Pancreas (tissue), 10 donors: ENCODE measurements at regions not wholly inside any gene's neighbourhood (a gene's known extent, or its start where the extent isn't known, plus 50 kb on each side); places are given as distances from the start of the nearest gene placed in this dataset.

Experiments
- ATAC-seq, 4 donors: fragments of 200-7000 bp; cut with Tn5 transposase; one replicate each; pipeline versions ENCODE4 v1.8.0 to v1.9.1; 2020; ENCODE audit warnings: mild to moderate bottlenecking in 4 of 4, moderate library complexity in 4 of 4
- DNase-seq, 6 donors: peaks; one replicate each; pipeline ENCODE4 v3.0.0-alpha.2; 2020
- FAIRE-seq: peaks from 2 replicates; lab custom pipeline; 2012; peaks lifted over from hg19 to GRCh38; lab: Jason Lieb, UNC
- H3K27ac ChIP-seq, 4 donors: fragments of 200-600 bp; sonication (generic); 1 replicate in 3 of 4; 2 replicates in 1 of 4; pipeline versions ENCODE4 v1.5.0 to v1.8.0; 2020
- H3K27me3 ChIP-seq, 4 donors: fragments of 200-600 bp; one replicate each; pipeline ENCODE4 v1.8.0; 2021
- H3K36me3 ChIP-seq, 3 donors: fragments of 200-600 bp; sonication (generic) in 1 of 3; one replicate each; pipeline versions ENCODE4 v1.5.0 to v1.8.0; 2020 to 2021
- H3K4me1 ChIP-seq, 3 donors: fragments of 200-600 bp; one replicate each; pipeline ENCODE4 v1.8.0; 2021
- H3K4me3 ChIP-seq, 4 donors: fragments of 200-600 bp; sonication (generic) in 2 of 4; one replicate each; pipeline versions ENCODE4 v1.5.0 to v1.8.0; 2020 to 2021
- H3K9me3 ChIP-seq, 4 donors: fragments of 200-600 bp; one replicate each; pipeline ENCODE4 v1.8.0; 2021
- CTCF ChIP-seq, 4 donors: fragments of 200-600 bp; sonication (generic) in 3 of 4; IDR thresholded peaks; one replicate each; pipeline versions ENCODE4 v1.5.0 to v1.8.0; 2021; ENCODE audit warnings: antibody characterized with exemption in 4 of 4
- WGBS, 2 donors: extraction: QIAGEN DNeasy Blood & Tissue Kit; methylation state at CpG; one replicate each; pipeline ENCODE4 v1.1.7; 2013; 5-methylcytosine and 5-hydroxymethylcytosine counted together
- intact Hi-C, 3 donors: fragments of 100-400 bp; cut with DNase I; formaldehyde crosslinking; loops; one replicate each; pipeline versions ENCODE4 v1.11.1 to v1.14.2; 2022
- donor health status: healthy with polysubstance abuse.
- donor health status: DM: no; HTN: no; CAD: no; lungs with moderate emphysema.
- donor health status: DM: no; HTN: no; CAD: no.
- donor health status: control.
- donor health status: control.
- donor health status: Bipolar disorder and iron deficiency.
- donor health status: DM: yes; HTN: yes; CAD: no.
- donor health status: DM: no; HTN: no; CAD: no.
- donor health status: DM: no; HTN: no; CAD: no.
- donor health status: DM: yes; HTN: yes; CAD: no.

GRCh38 chr5:89769975-89770374, 639.6 kb downstream of the CETN3 start:
- no peak for FAIRE-seq
- peaks cover 0 to 8% (median 0%) of the 10 kb centered on the region in 3 donors for H3K4me1 ChIP-seq
- H3K27me3 ChIP-seq = no peaks in the 10 kb centered on the region
- DNase-seq = no peak
- WGBS, 2 donors = 72 to 75% methylated on average over 2 of the region's 2 CpGs
- no peak for ATAC-seq
- H3K36me3 ChIP-seq = no peaks in the 10 kb centered on the region
- TF ChIP-seq CTCF (IDR thresholded peaks at IDR 0.05) = no peak
- H3K27ac ChIP-seq = no peak overlapping the region
- no peak overlapping the region for H3K4me3 ChIP-seq
- no peaks in the 10 kb centered on the region for H3K9me3 ChIP-seq
- intact Hi-C loops = no loop called here

- Histone ChIP-seq H3K27ac (no peak overlapping the region), H3K4me3 (no peak overlapping the region), H3K36me3 (no peaks in the 10 kb centered on the region), H3K4me1 (peaks cover 0 to 3% (median 0%) of the 10 kb centered on the region in 3 donors), H3K9me3 (no peaks in the 10 kb centered on the region), H3K27me3 (no peaks in the 10 kb centered on the region)
- intact Hi-C loops = no loop called here
- no peak for TF ChIP-seq CTCF (IDR thresholded peaks at IDR 0.05)
- no peak for ATAC-seq
- no peak for DNase-seq
- FAIRE-seq = no peak
- 43 to 76% methylated on average over 1 of the region's 1 CpG for WGBS, 2 donors
Measured at GRCh38 chr5:89759802-89760201, 649.8 kb downstream of the CETN3 start.

GRCh38 chr5:89758146-89758545, 651.4 kb downstream of the CETN3 start:
- peak in 1 of 4 donors; percentile 39 for ATAC-seq
- no peak for TF ChIP-seq CTCF (IDR thresholded peaks at IDR 0.05)
- no peaks in the 10 kb centered on the region for H3K9me3 ChIP-seq
- intact Hi-C loops = no loop called here
- H3K4me3 ChIP-seq = no peak overlapping the region
- peaks cover 0 to 3% (median 0%) of the 10 kb centered on the region in 3 donors for H3K4me1 ChIP-seq
- no peak for DNase-seq
- H3K27me3 ChIP-seq = no peaks in the 10 kb centered on the region
- no peaks in the 10 kb centered on the region for H3K36me3 ChIP-seq
- no peak for FAIRE-seq
- no peak overlapping the region for H3K27ac ChIP-seq

DNA sequence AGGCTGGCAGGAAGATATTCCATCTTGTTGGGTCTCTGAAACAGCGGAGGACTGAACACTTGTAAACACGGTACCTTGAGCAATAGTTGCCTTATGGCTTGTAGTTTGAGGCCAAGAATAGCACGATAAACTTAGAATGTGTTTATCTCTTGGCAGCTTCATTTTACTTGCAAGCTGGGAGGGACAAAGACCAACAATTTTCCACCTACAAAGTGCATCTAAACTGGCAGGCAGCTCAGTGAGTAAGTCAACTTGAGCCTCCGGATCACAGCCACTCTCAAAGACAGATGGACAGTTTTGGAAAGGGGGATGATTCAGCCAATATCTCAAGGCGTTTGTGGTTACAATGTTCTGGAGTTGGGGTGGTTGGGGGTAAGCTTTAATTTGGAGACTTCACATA, 652.6 kb downstream of the CETN3 start:
- Histone ChIP-seq H3K36me3 (no peaks in the 10 kb centered on the region), H3K4me1 (peaks cover 0 to 3% (median 0%) of the 10 kb centered on the region in 3 donors), H3K27me3 (no peaks in the 10 kb centered on the region), H3K9me3 (no peaks in the 10 kb centered on the region), H3K27ac (peak overlapping the region in 1 of 4 donors; percentile 13), H3K4me3 (peak overlapping the region in 2 of 4 donors; percentile 3 to 9)
- intact Hi-C loops = no loop called here
- DNase-seq (no peak), FAIRE-seq (no peak), ATAC-seq (peak; percentile 62 to 85 (median 80))
- 32 to 37% methylated on average over 5 of the region's 5 CpGs for WGBS, 2 donors
- TF ChIP-seq CTCF (IDR thresholded peaks at IDR 0.05) = no peak

GRCh38 chr5:89755024-89755423, 654.5 kb downstream of the CETN3 start:
- Histone ChIP-seq H3K4me3 (no peak overlapping the region), H3K27me3 (no peaks in the 10 kb centered on the region), H3K9me3 (no peaks in the 10 kb centered on the region), H3K4me1 (peaks cover 0 to 3% (median 0%) of the 10 kb centered on the region in 3 donors), H3K27ac (no peak overlapping the region), H3K36me3 (no peaks in the 10 kb centered on the region)
- FAIRE-seq (no peak), ATAC-seq (no peak), DNase-seq (no peak)
- WGBS, 2 donors = 88 to 90% methylated on average over 2 of the region's 2 CpGs
- intact Hi-C loops = no loop called here
- TF ChIP-seq CTCF (IDR thresholded peaks at IDR 0.05) = no peak
